ENCODE measurements at regions not wholly inside any gene's neighbourhood (a gene's known extent, or its start where the extent isn't known, plus 50 kb on each side); places are given as distances from the start of the nearest gene placed in this dataset.

DNA sequence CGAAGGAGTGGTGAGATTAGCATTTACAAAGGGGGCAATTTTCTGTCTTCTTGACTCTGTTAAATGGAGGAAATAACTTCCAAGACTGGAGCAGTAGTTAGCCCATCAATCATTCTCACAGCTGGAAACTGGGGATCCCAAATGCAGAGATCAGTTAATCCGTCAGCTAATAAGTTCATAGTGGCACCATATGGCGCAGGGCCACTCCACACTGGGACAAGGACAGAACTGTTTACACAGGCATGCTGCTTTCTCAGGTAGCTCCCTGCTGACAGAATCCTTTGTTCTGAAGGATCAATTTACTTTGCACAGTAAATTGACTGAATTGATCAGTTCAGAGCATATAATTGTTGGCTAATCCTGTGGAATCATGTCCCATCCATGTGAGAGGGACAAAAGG, 395.7 kb downstream of the TMEM161B start:
- WGBS (ENCODE audit: insufficient coverage, low coverage, missing lambda C conversion rate), result 0% methylated on average over 2 of the region's 3 CpGs
- Histone ChIP-seq H3K4me2 (ENCODE audit: insufficient read depth, low read length) (no peak overlapping the region), H3K4me1 (replicated peaks in 1 of 2; ENCODE audit: control insufficient read depth in 2 of 2, insufficient read depth in 2 of 2, low read length in 2 of 2) (no peaks in the 10 kb centered on the region), H3K4me3 (no peak overlapping the region), H3K27ac (ENCODE audit: extremely low read depth, low read depth, low read length) (no peak overlapping the region), H3K9ac (ENCODE audit: insufficient read depth in 1 of 2, low read depth in 2 of 2, low read length in 2 of 2) (no peak overlapping the region), H3K36me3 (ENCODE audit: control insufficient read depth, insufficient read depth, low read length) (no peaks in the 10 kb centered on the region), H3K79me2 (ENCODE audit: control insufficient read depth, insufficient read depth, low read length) (no peaks in the 10 kb centered on the region), H2AFZ (ENCODE audit: low read depth, low read length) (no peak overlapping the region), H3K9me3 (replicated peaks; ENCODE audit: control insufficient read depth, insufficient read depth, low read depth, low read length) (no peaks in the 10 kb centered on the region), H3K9me1 (ENCODE audit: control insufficient read depth, insufficient read depth, low read length) (no peaks in the 10 kb centered on the region), H4K20me1 (replicated peaks; ENCODE audit: control insufficient read depth, insufficient read depth, low read length) (no peaks in the 10 kb centered on the region), H3K27me3 (ENCODE audit: control insufficient read depth in 2 of 2, insufficient read depth in 2 of 2, low read length in 2 of 2) (no peaks in the 10 kb centered on the region)
- ChIA-PET POLR2A (no interaction called here), CTCF (ENCODE audit: low intra/inter-chr PET ratio) (no interaction called here)
- ATAC-seq (no peak), FAIRE-seq (no peak), DNase-seq (ENCODE audit: extremely low read depth in 1 of 4, low spot score in 3 of 4) (no peak)
- in situ Hi-C loops (cut with MboI) (no loop called here), intact Hi-C loops (cut with micrococcal nuclease) (no loop called here)
- no TSS peak for BruUV-seq (replicated peaks)
- TF ChIP-seq KDM4B (IDR thresholded peaks at IDR 0.05; ENCODE audit: borderline replicate concordance in 2 of 2, low read depth in 1 of 2) (no peak), ELF4 (CRISPR knock-in tag; IDR thresholded peaks at IDR 0.05) (no peak), NFATC3 (IDR thresholded peaks at IDR 0.05) (no peak), ZNF212 (CRISPR knock-in tag; IDR thresholded peaks at IDR 0.05) (no peak), TBP (optimal IDR thresholded peaks at IDR 0.05; ENCODE audit: low read depth, low read length) (no peak), CREM (IDR thresholded peaks at IDR 0.05; ENCODE audit: low read depth) (no peak), NCOA4 (IDR thresholded peaks at IDR 0.05; ENCODE audit: partially characterized antibody) (no peak), ZKSCAN1 (IDR thresholded peaks at IDR 0.05; ENCODE audit: low read depth, low read length) (no peak), BACH1 (tag; IDR thresholded peaks at IDR 0.05) (no peak), HCFC1 (IDR thresholded peaks at IDR 0.05; ENCODE audit: low read depth, low read length) (no peak), ZNF217 (CRISPR knock-in tag; IDR thresholded peaks at IDR 0.05) (no peak)
- TF ChIP-seq, protein P1, sequence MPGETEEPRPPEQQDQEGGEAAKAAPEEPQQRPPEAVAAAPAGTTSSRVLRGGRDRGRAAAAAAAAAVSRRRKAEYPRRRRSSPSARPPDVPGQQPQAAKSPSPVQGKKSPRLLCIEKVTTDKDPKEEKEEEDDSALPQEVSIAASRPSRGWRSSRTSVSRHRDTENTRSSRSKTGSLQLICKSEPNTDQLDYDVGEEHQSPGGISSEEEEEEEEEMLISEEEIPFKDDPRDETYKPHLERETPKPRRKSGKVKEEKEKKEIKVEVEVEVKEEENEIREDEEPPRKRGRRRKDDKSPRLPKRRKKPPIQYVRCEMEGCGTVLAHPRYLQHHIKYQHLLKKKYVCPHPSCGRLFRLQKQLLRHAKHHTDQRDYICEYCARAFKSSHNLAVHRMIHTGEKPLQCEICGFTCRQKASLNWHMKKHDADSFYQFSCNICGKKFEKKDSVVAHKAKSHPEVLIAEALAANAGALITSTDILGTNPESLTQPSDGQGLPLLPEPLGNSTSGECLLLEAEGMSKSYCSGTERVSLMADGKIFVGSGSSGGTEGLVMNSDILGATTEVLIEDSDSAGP (CRISPR knock-in tag; IDR thresholded peaks at IDR 0.05), result no peak
- TF ChIP-seq, protein P2, sequence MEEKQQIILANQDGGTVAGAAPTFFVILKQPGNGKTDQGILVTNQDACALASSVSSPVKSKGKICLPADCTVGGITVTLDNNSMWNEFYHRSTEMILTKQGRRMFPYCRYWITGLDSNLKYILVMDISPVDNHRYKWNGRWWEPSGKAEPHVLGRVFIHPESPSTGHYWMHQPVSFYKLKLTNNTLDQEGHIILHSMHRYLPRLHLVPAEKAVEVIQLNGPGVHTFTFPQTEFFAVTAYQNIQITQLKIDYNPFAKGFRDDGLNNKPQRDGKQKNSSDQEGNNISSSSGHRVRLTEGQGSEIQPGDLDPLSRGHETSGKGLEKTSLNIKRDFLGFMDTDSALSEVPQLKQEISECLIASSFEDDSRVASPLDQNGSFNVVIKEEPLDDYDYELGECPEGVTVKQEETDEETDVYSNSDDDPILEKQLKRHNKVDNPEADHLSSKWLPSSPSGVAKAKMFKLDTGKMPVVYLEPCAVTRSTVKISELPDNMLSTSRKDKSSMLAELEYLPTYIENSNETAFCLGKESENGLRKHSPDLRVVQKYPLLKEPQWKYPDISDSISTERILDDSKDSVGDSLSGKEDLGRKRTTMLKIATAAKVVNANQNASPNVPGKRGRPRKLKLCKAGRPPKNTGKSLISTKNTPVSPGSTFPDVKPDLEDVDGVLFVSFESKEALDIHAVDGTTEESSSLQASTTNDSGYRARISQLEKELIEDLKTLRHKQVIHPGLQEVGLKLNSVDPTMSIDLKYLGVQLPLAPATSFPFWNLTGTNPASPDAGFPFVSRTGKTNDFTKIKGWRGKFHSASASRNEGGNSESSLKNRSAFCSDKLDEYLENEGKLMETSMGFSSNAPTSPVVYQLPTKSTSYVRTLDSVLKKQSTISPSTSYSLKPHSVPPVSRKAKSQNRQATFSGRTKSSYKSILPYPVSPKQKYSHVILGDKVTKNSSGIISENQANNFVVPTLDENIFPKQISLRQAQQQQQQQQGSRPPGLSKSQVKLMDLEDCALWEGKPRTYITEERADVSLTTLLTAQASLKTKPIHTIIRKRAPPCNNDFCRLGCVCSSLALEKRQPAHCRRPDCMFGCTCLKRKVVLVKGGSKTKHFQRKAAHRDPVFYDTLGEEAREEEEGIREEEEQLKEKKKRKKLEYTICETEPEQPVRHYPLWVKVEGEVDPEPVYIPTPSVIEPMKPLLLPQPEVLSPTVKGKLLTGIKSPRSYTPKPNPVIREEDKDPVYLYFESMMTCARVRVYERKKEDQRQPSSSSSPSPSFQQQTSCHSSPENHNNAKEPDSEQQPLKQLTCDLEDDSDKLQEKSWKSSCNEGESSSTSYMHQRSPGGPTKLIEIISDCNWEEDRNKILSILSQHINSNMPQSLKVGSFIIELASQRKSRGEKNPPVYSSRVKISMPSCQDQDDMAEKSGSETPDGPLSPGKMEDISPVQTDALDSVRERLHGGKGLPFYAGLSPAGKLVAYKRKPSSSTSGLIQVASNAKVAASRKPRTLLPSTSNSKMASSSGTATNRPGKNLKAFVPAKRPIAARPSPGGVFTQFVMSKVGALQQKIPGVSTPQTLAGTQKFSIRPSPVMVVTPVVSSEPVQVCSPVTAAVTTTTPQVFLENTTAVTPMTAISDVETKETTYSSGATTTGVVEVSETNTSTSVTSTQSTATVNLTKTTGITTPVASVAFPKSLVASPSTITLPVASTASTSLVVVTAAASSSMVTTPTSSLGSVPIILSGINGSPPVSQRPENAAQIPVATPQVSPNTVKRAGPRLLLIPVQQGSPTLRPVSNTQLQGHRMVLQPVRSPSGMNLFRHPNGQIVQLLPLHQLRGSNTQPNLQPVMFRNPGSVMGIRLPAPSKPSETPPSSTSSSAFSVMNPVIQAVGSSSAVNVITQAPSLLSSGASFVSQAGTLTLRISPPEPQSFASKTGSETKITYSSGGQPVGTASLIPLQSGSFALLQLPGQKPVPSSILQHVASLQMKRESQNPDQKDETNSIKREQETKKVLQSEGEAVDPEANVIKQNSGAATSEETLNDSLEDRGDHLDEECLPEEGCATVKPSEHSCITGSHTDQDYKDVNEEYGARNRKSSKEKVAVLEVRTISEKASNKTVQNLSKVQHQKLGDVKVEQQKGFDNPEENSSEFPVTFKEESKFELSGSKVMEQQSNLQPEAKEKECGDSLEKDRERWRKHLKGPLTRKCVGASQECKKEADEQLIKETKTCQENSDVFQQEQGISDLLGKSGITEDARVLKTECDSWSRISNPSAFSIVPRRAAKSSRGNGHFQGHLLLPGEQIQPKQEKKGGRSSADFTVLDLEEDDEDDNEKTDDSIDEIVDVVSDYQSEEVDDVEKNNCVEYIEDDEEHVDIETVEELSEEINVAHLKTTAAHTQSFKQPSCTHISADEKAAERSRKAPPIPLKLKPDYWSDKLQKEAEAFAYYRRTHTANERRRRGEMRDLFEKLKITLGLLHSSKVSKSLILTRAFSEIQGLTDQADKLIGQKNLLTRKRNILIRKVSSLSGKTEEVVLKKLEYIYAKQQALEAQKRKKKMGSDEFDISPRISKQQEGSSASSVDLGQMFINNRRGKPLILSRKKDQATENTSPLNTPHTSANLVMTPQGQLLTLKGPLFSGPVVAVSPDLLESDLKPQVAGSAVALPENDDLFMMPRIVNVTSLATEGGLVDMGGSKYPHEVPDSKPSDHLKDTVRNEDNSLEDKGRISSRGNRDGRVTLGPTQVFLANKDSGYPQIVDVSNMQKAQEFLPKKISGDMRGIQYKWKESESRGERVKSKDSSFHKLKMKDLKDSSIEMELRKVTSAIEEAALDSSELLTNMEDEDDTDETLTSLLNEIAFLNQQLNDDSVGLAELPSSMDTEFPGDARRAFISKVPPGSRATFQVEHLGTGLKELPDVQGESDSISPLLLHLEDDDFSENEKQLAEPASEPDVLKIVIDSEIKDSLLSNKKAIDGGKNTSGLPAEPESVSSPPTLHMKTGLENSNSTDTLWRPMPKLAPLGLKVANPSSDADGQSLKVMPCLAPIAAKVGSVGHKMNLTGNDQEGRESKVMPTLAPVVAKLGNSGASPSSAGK (IDR thresholded peaks at IDR 0.05), result no peak

All from K562 (cell line).